ENCODE measurements at regions not wholly inside any gene's neighbourhood (a gene's known extent, or its start where the extent isn't known, plus 50 kb on each side); places are given as distances from the start of the nearest gene placed in this dataset.

DNA sequence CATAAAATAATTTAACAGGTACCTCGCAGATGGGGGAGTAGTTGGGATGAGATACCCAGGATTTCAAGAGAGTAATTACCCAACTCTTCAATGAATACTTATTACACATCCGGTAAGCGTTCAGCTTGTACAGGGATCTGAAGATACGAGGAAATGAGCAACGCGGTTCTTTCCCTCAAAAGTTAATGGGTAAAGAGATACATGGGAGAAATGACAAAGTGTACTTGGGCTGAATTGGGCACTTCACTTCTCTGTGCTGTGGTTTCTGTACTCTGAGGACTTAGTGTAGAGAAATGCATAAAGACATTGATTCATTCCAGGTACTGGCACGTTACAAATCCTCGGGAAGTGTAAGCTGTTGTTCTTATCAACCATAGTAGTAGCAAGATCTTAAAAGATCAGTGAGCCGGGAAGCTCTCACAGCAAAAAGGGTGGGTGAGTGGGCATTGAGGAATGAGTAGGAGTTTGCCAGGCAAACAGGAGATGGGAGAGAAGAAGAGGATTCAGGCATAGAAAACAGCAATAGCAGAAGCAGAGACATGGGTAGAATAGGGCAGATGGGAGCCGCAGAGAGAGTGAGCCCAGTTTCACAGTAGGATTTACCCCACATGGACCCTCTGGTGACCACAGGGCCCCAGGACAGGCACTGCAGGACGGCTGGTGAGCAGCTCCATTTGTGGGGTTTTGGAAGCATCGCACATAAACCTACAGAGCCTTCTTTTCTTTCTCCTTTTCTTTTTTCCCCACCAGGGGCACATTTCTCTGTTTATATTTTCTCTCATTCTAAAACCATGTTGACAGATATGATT, 304.3 kb upstream of the PITRM1 start:
- no peak for TF ChIP-seq POLR2A (IDR thresholded peaks at IDR 0.05)
- TF ChIP-seq, protein P1, sequence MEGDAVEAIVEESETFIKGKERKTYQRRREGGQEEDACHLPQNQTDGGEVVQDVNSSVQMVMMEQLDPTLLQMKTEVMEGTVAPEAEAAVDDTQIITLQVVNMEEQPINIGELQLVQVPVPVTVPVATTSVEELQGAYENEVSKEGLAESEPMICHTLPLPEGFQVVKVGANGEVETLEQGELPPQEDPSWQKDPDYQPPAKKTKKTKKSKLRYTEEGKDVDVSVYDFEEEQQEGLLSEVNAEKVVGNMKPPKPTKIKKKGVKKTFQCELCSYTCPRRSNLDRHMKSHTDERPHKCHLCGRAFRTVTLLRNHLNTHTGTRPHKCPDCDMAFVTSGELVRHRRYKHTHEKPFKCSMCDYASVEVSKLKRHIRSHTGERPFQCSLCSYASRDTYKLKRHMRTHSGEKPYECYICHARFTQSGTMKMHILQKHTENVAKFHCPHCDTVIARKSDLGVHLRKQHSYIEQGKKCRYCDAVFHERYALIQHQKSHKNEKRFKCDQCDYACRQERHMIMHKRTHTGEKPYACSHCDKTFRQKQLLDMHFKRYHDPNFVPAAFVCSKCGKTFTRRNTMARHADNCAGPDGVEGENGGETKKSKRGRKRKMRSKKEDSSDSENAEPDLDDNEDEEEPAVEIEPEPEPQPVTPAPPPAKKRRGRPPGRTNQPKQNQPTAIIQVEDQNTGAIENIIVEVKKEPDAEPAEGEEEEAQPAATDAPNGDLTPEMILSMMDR (IDR thresholded peaks at IDR 0.05): no peak

All from suprapubic skin (tissue), 3 donors.